Sigmoid colon (tissue), 4 donors: ENCODE measurements at regions not wholly inside any gene's neighbourhood (a gene's known extent, or its start where the extent isn't known, plus 50 kb on each side); places are given as distances from the start of the nearest gene placed in this dataset.

Experiments
- CTCF ChIP-seq, 4 experiments: fragments of 450-650 bp in 3 of 4; fragments of 200-600 bp in 1 of 4; IDR thresholded peaks; one replicate each; pipeline ENCODE4 v1.5.1; 2016 to 2019; ENCODE audit warnings: antibody characterized with exemption in 4 of 4, mild to moderate bottlenecking in 3 of 4, moderate library complexity in 2 of 4
- EP300 ChIP-seq, 4 donors: sonication (generic); formaldehyde crosslinking; IDR thresholded peaks; one replicate each; pipeline ENCODE4 v1.6.1; 2017; ENCODE audit warnings: antibody characterized with exemption in 4 of 4
- POLR2A ChIP-seq, 2 donors: fragments of 450-650 bp; IDR thresholded peaks; one replicate each; pipeline ENCODE4 v1.6.1; 2016; ENCODE audit warnings: antibody characterized with exemption in 2 of 2, mild to moderate bottlenecking in 2 of 2, moderate library complexity in 2 of 2

- TF ChIP-seq CTCF (IDR thresholded peaks at IDR 0.05) (no peak), POLR2A (IDR thresholded peaks at IDR 0.05) (no peak), EP300 (IDR thresholded peaks at IDR 0.05) (no peak)
Observed at GRCh38 chr5:56532466-56532865, 282.9 kb upstream of the MAP3K1 start.
